H54 (cell line): ENCODE measurements at regions not wholly inside any gene's neighbourhood (a gene's known extent, or its start where the extent isn't known, plus 50 kb on each side); places are given as distances from the start of the nearest gene placed in this dataset.
A peak's percentile ranks its signal among the peaks of the same experiment; 100 is the strongest.
"Not testable (repeated sequence)": the region's sequence is repeated elsewhere in the genome, so short reads cannot be mapped to it uniquely, and the experiment has no call there.

ENCODE experiments used
- DNase-seq: peaks from one replicate; pipeline ENCODE4 v3.0.0; 2011; ENCODE audit warnings: low spot score, mixed read lengths; ENCODE audit not compliant: insufficient read length
- FAIRE-seq: peaks from 3 replicates; lab custom pipeline; 2011; peaks lifted over from hg19 to GRCh38; lab: Jason Lieb, UNC
- POLR2A ChIP-seq: IDR thresholded peaks from 2 replicates; pipeline ENCODE4 v1.6.1; 2011; ENCODE audit warnings: low read depth, mild to moderate bottlenecking, low read length

DNA sequence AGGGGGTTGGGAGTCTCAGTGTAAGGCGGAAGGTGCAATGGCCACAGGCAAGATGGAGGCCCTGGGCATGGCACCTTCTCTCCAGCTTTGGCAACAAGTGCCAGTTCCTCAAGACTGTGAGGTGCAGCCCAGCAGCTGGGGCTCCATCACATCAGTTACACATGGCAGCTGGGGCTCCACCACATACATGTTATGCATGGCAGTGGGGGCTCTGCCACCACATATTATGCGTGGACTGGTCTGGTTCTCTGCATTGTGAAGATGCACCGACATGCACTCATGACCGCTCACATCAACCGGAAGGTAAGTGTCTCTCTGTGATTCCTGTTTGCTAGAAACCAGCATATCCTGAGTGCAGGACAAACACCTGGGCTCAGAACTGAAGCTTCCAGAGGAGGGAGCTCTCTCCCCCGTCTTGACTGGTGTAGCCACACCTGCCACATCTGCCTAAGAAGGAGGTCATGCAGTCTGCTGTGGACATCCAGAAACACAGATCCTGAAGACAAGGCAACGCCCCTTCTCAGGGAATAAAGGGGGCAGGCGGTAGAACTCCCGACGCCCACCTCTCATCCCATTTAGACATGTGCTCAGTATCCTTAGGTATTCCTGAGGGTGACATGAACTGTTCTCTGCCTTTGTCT is 104.1 kb upstream of the TMPRSS2 start:
- FAIRE-seq: no peak
- DNase-seq: peak; percentile 42
- TF ChIP-seq POLR2A: no peak; the same call in 1 of the 2 replicates

DNA sequence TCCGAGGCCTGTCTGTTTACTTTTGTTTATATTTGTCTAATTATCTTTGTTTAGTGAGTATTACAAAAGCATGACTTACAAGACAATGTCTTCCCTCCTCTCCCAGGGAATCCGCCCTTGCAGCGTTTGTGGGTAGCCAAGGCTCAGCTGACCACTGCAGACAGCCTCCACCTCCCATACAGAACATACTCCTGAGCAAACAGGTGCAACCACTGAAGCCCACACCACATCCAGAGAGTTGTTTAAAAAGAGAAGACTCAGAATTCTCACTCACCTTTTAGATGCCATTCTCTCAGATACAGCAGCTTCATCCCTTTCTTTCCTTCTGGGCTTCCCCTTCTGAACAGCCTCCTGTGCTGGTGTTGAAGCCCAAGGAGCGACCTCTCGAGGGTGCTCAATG is 103.5 kb upstream of the TMPRSS2 start:
- FAIRE-seq (no peak), DNase-seq (no peak)
- TF ChIP-seq POLR2A: no peak

DNA sequence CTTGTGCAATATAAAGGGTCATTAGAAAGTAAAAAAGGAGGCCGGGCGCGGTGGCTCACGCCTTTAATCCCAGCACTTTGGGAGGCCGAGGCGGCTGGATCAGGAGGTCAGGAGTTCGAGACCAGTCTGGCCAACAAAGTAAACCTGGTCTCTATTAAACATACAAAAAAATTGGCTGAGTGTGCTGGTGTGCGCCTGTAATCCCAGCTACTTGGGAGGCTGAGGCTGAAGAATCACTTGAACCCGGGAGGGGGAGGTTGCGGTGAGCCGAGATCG is 102.8 kb upstream of the TMPRSS2 start:
- not testable (repeated sequence) for FAIRE-seq, DNase-seq

DNA sequence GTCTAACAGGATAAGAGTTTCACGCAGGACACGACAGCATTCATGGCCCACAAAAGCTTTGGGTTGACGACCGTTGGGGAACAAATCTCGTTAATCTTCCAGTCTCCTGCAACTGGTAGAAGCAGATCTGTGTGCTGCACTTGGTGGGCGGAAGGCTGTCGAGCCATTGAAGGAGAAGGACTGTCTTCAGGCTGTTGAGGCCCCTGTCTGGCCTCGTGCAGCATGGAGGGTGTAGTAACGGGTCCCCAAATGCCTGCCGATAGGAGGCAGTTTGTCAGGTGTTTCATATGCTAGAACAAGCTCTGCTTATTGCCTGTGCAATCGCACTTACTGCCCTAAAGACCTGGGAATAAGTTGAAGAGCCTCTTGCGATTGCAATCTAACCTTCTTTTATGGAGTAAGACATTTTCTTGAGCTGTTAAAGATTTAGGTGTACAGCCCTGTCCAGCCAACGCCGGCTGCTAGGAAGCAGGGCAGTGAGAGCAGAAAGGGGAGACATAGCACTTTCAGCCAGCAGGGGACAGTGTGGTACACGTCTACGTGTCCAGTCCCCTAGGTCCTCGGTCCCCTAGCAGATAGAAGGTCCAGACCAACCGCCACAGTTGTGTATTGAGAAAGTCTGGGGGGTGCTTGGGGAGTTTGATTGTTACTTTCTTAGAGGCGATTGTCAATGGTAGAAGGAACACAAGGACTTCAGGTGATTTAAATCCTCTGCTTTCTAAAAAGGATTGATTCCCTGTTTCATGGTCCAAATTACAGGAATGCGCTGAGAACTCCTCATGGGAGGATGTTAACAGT is 102.3 kb upstream of the TMPRSS2 start:
- peak; percentile 69 for DNase-seq
- no peak for TF ChIP-seq POLR2A
- no peak for FAIRE-seq

DNA sequence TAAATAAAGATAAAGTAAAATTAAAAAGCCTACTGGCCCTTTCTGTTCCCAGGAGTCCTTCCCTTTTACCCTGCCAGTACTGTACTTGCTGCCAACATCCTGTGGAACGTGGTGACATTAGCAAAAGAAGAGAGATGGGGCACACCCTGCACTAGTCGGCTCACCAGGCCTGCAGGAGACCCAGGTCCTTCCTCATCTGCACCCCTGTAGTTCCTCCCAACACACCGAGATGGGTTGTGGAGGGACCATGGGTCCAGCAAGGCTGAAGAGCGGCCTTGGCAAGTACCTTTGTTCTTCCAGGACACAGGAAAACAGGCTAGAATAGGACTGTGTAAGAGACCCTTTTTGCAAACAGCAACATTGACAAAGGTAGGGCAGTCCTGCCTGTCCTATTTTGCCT is 98.7 kb upstream of the TMPRSS2 start:
- no peak for TF ChIP-seq POLR2A
- FAIRE-seq (no peak), DNase-seq (no peak)

DNA sequence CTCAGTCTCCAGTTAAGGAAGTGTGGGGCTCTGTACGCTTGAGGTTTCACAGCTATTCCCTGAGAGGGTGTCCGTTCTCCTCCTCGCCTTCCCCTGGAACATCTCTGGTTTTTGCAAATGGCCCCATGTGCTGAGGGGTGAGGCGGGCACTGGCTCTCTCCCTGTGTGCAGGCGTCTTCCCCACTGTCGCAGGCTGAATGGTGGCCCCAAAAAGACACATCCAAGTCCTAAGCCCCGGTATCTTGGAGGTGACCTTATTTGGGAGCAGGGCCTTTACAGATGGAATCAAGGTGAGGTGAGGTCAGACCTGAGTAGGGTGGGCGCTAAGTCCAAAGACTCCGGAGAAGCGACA is 98.0 kb upstream of the TMPRSS2 start:
- no peak for TF ChIP-seq POLR2A
- FAIRE-seq: no peak

DNA sequence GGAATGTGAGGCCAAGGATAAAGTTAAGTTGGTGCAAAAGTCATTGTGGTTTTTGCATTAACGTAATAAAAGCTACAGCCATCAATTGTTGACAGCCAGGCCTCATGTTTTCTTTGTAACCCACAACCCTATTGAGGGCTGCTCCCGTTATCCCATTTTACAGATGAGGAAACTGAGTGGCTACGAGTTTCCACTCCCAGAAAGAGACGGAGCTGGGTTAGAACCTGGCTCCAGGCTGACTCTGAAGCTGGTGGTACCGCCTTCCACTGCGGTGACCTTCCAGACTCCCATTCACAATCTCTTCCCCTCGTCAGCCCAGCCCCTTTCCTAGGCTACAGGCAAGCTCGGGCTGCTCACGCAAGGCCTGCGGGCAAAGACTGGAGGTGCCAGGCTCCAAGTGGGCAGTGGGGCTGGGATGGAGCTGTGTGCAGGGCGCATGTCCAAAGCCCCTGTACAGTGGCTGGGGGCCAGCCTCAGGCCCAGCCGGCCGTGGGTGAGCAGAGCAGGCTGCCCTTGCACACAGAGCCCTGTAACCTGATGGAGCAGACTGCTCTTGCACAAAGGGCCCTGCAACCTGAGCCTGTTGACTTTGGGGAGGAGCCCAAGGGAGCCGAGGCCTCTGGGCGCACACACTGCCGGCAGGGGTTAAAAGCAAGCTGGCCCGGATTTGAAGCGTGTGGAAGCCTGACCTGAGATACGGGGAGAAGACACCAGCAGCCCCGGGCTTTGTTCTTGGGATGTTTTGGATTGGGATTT is 97.4 kb upstream of the TMPRSS2 start:
- no peak for FAIRE-seq
- no peak for TF ChIP-seq POLR2A
- DNase-seq: no peak

More for the DNA sequence above, 98.0 kb upstream of the TMPRSS2 start:
- DNase-seq: no peak

DNA sequence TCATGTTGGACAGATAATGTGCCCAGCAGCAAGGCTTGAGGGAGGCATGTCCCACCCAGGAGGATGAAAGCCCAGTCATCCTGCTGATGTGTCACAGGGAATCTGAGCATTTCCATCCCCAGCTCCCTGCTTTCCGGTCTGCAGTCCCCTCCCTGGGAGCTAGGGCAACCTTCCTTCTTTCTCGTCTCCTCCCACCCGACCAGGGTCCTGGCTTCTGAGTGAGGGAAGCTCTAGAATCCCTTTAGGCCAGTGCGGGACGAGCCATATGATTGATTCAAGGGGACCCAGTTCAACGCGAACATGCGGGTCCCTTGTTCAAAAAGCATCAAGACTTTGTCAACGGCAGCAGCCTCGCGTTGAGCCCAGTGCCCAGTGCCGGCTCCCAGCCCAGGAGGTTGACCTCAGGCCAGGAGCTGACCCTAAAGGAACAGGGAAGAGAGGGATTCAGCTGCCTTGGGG is 96.7 kb upstream of the TMPRSS2 start:
- no peak for DNase-seq
- no peak for FAIRE-seq
- no peak for TF ChIP-seq POLR2A

DNA sequence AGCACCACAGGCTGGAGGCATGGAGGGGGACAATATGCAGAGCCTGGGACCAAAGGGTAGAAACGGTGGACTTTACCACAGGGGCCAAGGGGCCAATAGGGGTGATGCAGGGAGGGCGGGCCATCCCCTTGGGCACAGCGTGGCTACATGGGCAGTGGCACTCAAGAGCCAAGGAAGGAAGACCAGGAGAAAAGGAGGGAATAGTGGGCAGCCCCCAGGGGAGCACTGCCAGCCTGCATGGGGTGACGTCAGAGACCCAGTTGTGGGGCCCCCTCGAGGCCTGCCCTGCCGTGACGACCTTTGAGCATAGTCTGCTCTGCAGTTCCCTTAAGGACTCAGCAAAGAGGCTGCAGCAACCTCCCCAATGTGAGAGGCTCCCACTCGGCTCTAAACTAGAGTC is 95.5 kb upstream of the TMPRSS2 start:
- FAIRE-seq: no peak
- TF ChIP-seq POLR2A: no peak

DNA sequence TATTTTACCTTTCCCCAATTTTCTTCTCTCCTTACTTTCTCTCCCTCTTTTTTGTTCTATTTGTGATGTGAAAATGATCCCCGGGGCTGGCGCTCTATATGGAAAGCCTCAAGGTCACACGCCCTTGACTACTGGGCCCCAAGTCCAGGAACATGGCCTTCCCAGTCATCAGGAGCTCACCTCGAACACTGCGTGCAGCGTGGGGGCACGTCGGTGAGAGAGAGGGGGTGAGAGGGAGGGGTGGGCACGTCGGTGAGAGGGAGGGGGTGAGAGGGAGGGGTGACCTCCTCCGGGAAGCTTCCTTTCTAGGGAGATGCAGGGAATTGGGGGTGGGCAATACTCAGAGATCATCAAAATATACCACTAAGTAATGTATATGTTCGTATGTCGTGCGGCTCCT is 94.6 kb upstream of the TMPRSS2 start:
- DNase-seq (no peak), FAIRE-seq (no peak)
- TF ChIP-seq POLR2A: no peak

More for the DNA sequence above, 95.5 kb upstream of the TMPRSS2 start:
- DNase-seq: no peak

DNA sequence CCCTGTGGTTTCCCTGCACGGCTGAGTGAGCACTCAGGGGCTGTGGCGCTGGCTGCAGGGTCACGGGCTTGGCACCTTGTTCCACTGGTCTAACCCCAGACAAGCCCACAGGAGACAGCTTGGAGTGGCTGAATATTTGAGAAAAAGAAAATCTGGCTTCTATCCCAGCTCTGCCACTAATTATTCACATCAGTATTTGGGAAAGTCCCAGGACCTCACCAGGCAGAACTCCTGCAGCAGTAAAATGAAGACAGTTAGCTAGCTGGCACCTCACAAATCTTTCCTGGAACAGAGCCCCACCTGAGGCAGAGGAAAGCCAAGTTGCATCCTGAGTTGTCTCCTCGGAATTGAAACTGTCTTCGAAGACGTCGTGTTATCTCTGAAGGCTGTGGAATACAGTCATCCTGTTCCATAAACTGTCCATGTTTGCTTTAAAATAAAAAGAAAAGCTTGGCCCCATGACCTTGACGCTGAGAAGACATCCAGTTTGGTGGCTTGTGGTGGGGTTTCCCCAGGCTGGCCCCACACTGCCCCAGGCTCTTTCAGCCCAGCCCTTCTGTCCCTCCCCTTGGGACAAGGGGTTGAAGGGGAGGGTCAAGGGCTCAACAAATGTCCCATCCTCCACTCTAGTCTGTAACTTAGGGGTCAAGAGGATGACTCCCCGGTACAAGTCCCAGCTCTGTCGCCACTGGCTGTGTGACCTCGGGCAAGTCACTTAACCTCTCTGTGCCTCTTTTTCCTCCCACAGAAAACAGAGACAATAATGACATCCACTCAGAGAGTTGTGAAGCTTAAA is 93.8 kb upstream of the TMPRSS2 start:
- DNase-seq: no peak
- FAIRE-seq: no peak
- TF ChIP-seq POLR2A: no peak

DNA sequence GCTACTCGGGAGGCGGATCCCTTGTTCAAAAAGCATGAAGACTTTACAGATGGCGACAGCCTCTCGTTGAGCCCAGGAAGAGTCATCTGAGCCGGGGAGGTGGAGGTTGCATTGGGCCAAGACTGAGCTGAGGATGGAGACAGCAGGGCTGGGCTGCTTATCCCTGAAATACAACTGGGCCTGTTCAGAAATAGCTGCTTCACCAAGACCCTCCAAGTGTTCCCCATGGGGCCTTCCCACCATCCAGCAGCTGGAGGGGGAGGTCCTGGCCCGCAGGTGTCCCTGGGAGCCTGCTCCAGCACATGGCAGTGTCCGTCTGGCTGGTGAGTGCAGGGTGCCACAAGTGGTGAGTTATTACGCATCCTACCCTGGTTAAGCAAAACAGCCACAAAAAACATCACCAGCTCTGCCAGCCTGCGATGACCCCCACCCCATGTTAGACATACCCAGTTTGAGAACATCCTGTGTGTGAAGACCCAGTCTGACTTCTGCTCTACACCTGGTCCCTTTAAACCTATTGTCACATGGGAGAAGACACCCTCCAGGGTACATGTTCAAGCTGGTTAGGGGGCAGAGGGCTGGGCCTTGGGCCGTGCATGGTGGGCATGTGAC is 93.1 kb upstream of the TMPRSS2 start:
- FAIRE-seq: no peak
- DNase-seq: no peak

DNA sequence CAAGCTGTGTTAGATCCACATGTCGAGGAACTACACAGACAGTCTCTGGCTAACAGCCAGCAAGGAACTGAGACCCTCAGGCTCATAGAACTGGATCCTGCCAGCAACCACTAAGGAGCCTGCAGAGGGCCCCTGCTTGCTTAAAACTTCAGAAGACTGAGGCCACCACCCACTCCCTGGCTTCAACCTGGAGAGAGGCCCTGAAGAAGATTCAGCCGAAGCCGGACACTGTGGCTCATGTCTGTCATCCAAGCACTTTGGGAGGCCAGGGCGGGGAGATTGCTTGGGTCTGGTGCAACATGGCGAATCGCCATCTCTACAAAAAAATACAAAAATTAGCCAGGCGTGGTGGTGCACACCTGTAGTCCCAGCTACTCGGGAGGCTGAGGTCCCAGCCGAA is 92.6 kb upstream of the TMPRSS2 start:
- TF ChIP-seq POLR2A: no peak
- FAIRE-seq: no peak

More for the DNA sequence above, 93.1 kb upstream of the TMPRSS2 start:
- no peak for TF ChIP-seq POLR2A

More for the DNA sequence above, 92.6 kb upstream of the TMPRSS2 start:
- DNase-seq: no peak
